Mammary epithelial cell (primary cell): ENCODE measurements at regions not wholly inside any gene's neighbourhood (a gene's known extent, or its start where the extent isn't known, plus 50 kb on each side); places are given as distances from the start of the nearest gene placed in this dataset.

Experiments used
- CTCF ChIP-seq, 2 donors: IDR thresholded peaks in 1 of 2; conservative IDR thresholded peaks in 1 of 2; 2 replicates each; pipeline ENCODE4 v1.5.1; 2011 to 2012; ENCODE audit warnings: inconsistent platforms in 2 of 2, low read length in 2 of 2, mild to moderate bottlenecking in 2 of 2, control low read depth in 1 of 2, low read depth in 1 of 2; ENCODE audit not compliant: insufficient read depth in 1 of 2; ENCODE audit errors: extremely low read depth in 1 of 2
- EZH2 ChIP-seq: IDR thresholded peaks from 2 replicates; pipeline ENCODE4 v1.6.1; 2012; ENCODE audit warnings: low read length, inconsistent platforms, borderline replicate concordance

GRCh38 chr3:132237652-132238032 lies 79.6 kb upstream of the ACP3 start:
- TF ChIP-seq CTCF (conservative IDR thresholded peaks at IDR 0.05 in 1 of 2, IDR thresholded peaks at IDR 0.05 in 1 of 2; ENCODE audit: extremely low read depth in 1 of 2, insufficient read depth in 1 of 2, low read depth in 1 of 2, low read length in 2 of 2): no peak
- no peak for TF ChIP-seq EZH2
